NCI-H1436 (cell line): ENCODE measurements at regions not wholly inside any gene's neighbourhood (a gene's known extent, or its start where the extent isn't known, plus 50 kb on each side); places are given as distances from the start of the nearest gene placed in this dataset.

ENCODE experiments used
- DNase-seq: peaks from one replicate; lab custom pipeline; 2025; lab: John Stamatoyannopoulos, UW

DNA sequence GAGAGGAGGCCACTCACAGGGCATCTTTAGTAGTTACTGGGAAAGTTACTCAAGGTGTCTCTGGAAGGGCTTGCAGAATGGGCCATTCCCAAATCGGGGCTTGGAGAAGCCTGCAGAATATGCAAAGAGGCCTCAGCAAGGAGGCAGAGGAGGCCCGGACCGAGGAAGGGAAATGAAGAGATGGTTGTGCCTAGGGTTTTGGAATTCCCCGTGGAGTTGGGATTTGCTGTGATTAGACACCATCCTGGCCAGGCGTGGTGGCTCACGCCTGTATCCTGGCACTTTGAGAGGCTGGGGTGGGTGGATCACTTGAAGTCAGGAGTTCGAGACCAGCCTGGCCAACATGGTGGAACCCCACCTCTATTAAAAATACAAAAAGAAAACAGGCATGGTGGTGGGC, 193.0 kb downstream of the IRF8 start:
- no peak for DNase-seq

DNA sequence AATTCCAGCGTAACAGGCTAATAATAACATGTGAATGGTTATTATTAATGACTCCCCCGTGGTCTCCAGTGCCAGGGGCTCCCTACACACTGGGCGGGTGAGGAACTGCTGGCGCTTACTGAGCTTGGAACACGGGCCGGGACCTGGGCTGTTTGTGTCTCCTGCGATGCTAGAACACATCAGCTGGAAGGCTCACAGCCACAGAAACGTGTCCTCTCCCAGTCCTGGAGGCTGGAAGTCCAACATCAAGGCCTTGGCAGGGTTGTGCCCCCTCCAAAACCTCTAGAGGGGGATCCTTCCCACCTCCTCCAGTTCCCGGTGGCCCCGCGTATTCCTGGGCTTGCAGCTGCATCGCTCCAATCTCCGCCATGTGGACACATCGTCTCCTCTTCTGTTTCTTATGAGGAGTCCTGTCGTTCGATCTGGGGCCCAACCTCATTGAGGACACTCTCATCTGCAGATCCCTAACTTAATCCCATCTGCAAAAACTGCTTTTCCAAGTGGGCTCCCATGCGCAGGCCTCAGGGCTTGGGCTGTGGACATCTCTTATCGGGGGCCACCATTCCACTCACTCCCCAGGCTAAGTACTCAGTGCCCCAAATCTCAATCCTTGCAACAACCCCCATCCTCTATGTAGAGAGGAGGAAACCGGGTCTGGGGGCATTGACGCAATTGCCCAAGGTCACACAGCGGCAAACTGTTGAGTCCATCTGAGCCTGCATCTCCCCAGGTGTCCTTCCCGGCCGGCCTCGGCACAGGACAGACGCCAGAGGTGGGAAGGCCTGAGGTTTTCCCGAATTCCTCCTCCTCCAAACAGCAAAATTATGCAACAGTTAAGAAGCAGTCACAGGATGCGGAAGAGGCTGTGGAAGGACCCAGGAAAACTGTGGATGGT, 193.9 kb downstream of the IRF8 start:
- DNase-seq = no peak

DNA sequence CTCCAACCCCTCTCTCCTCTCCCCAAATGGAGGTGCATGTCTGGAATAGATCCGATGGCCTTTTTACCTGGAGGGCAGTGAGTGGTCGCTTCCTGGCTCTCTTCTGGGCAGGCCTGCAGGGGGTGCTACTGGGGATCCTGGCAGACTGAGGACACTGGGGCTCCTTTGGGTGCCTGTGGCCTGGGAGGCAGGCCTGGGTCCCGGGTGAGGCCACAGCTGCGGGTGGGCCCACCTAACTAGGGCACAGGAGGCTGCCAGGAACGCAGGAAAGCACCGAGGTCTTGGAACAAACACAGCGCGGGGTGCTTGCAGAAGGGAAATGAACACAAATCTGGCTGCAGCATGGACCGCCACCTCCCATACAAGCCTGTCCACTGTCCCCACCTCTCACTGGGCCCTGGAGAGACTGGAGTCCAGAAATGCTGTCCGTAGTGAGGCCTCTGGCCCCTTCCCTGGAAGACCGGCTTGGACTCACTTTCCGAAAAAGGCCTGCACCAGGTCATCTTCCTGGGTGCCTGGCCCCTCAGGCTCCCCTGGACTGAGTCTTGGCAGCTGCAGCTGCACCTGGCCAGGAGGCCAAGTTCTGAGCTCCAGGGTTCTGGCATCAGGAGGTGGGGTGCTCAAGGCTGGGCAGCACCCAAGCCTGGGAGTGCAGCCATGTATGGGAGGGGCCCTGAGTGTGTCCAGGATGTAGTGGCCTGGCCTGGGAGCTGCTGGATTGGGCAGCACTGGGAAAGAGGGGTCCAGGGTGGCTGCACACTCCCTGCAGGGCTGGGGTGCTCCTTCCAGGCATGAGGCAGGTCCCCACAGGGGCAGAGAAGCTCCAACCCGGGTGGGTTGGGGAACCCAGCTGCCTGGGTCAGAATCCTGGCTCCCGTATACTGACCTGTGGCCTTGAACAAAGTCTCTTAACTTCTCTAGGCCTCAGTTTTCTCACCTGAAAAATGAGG, 195.1 kb downstream of the IRF8 start:
- no peak for DNase-seq

DNA sequence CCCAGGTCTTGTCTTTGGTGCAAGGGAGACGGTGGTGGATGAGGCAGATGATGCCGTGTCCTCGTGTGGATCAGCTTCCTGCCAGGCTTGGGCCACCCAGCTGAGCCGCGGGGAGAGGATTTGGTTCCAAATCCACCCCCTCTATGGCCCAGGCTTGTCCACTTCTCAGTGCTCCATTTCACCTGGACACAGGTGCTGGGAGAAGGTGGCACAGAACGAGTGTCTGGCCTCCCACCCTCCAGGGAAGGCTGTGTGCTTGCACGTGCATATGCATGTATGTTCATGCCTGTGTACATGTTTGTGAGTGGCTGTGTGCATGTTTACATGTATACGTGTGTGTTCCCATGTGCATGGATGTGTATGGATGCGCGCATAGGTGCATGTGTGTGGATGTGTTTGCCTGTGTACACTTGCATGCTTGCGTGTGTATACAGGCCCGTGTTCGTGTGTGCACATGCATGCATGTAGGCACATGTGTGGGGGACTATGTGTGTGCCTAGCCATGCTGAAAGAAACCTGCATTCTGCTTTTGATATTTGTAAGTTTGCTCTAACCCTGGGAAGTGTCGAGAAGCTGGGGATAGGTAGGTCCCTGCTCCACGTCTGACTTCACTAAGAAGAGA, 196.3 kb downstream of the IRF8 start:
- no peak for DNase-seq

DNA sequence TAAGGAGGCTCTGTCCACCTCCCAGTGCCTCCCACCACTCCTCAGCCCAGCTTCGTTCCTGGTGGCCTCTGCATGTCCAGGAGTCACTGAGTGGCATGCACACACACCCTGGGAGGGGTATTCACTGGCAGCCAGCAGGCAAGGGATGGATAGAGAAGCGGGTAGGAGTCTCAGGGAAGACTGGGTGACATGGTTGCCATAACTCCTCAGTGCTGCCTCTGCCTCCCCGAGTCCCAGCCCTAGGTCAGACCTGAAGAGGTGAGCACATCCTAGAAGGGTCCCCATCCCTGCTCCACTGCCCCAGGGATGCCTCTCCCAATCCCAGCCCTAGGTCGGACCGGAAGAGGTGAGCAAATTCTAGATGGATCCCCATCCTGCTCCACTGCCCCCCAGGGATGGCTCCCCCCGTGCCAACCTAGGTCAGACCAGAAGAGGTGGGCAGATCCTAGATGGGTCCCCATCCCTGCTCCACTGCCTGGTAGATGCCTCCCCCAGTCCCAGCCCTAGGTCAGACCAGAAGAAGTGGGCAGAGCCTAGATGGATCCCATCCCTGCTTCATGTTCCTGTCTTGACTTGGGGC, 197.0 kb downstream of the IRF8 start:
- DNase-seq = no peak

DNA sequence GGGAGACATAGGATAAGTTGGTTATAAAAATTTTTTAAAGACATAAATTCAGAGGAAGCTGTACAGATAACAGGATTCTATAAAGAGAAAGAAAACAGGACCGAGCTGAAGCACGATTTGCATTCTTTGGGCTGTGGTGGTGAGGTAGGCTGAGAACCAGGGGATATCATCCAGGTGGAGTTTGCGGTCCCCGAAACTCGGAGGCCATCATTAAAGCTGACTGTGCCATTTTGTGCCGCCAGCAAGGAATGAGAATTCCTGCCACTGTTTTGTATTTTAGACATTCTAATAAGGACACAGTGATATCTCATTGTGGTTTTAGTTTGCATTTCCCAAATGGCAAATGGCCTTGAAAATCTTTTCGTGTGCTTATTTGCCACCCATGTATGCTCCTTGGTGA, 197.9 kb downstream of the IRF8 start:
- DNase-seq = no peak

DNA sequence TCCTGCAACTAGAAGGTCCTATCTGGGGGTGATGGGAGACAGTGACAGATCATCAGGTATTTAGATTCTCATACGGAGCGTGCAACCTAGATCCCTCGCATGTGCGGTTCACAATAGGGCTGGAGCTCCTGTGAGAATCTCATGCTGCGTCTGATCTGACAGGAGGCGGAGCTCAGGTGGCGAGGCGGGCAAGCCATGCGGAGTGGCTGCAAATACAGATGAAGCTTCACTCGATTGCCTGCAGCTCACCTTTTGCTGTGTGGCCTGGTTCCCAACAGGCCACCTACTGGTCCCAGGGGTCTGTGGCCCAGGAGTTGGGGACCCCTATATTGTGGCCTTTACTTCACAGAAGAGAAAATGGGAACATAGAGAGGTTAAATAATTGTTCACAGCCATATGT, 200.4 kb downstream of the IRF8 start:
- DNase-seq = no peak

DNA sequence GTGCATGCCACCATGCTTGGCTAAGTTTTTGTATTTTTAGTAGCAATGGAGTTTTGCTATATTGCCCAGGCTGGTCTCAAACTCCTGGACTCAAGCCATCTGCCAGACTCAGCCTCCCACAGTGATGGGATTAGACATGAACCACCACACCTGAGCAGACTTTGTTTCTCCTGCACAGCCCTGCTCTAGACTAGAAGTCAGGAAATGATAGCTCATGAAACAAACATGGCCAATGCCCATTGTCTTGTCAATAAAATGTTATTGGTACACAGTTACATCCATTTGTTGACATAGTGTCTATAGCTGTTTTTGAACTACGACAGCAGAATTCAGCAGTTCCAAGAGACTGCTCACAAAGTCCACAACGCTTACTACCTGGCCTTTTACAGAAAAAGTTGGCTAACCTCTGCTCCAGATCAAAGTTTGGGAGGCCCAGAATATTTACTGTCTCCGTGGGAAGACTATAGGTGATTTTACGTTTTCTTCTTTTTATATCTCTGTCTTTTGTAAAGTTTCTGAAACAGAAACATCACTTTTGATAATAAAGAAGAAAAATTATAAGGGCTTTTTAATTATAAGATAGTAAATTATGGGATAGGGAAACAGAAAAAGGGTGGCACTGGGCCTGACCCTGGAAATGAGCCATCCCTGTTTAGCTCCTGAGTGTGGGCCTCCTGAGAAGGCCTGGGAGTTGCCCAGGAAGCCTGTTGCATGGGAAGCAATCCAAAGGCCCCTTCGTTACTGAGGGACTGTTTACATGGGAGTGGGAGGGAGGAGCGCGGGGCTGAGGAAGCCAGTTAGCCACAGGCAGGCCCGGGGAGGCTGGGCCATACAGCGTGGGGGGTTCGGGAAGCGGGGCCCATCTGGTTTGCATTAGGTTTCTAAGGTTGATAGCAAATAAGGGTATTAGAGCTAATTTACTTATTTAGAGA, 201.5 kb downstream of the IRF8 start:
- DNase-seq = no peak

DNA sequence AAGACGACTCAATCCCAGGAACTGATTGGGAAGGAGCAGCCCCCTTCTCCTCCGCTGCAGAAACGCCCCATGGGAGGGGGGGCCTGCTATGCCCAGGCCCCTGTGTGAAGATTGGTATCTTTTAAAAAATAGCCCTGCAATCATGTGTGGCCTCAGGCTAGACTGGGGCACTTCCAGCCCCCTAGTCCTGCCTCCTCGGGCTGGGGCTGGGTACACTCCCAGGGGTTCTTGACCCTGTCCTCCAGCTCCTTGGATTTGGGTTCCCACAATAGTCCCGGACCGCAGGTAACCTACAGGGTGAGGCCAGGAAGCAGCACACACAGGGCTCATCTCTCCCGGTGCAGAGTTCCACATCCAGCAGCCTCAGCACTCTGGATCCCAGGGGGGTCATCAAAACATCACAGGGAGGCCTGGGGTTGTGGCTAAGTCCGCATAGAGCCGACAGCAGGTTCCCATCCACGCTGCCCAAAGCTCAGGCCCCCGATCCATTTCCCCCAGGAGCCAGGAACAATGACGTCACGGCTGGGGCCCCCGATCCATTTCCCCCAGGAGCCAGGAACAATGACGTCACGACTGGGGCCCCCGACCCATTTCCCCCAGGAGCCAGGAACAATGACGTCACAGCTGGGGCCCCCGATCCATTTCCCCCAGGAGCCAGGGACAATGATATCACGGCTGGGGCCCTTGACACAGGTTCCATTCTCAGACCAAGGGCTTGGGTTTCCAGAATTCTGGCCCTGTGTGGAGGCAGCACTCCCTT, 202.4 kb downstream of the IRF8 start:
- no peak for DNase-seq

DNA sequence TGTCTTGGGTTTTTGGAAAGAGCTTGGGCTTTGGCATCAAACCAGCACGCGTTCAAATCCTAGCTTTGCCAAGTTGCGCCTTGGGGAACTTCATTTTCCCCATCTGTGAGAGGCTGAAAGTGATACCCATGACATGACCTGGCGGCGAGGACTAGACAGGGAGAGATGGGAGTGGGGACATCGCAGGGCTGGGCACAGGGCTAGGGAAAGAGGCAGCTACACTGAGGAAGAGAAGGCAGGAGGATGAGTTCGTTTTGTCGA, 202.9 kb downstream of the IRF8 start:
- no peak for DNase-seq

DNA sequence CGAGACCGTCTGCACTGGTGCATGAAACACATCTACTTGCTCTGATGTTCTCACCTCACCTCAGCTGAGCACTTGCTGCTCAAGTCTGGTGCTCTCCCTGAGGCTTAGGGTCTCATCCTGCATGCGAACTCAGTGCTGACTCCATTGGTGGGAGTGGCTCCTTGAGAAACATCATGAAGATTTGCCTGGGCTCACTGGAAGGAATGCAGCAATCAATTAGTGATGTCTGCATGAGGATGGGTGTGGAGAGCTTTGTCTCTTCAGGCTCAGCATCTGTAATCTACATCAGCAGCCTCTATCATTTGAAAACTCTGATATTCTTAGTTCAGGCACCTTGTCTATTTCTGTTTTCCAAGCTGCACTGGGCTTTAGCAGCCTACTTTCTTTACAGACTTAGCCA, 204.4 kb downstream of the IRF8 start:
- no peak for DNase-seq

DNA sequence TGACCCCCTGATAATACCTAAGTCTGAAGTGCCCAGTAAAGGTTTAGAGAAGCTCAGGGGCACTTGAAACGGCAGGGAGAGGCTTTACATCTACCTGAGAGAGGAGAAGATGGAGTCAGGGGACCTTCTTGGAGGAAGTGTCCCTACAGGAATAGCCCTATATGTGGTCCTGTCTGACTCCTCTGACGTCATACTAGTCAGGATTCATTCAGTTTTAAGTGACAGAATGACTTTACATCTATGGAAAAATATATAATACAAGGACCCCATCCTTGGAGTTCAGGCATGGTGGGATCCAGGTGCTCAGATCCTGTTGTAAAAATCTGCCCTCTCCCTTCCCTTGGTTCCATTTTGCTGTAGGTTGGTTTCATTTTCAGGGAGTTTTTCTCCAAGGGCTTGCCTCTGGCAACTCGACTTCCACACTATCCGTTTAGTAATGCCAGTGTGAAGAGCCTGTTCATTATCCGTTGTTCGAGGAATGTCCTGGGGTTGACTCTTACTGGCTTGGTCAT, 205.6 kb downstream of the IRF8 start:
- DNase-seq = no peak

DNA sequence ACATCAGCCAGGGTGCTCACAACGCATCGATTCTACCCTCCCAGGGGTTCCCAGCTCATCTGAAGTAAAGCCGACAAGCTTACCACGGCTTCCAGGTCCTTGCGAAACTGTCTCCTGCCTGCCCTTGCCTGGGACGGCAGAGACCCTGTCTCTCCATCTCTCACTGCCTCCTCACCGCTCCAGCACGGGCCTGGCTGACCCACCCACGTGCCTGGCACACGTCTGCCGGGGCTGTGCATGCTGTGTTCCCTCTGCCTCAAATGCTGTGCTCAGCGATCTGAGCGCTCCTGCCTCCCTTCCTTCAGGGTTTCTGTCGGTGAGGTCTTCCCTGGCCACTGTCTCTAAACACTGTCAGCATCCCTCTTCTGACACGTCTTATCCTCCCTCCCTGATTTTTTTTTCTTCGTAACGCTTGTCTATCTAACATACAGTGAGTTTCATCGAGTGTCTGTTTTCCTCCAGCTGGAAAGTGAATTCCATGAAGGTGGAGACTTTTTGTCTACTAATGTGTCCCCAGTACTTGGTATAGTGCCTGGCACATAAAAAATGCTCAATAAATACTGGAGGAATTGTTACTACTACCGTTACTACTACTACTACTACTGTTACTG, 208.4 kb downstream of the IRF8 start:
- no peak for DNase-seq

DNA sequence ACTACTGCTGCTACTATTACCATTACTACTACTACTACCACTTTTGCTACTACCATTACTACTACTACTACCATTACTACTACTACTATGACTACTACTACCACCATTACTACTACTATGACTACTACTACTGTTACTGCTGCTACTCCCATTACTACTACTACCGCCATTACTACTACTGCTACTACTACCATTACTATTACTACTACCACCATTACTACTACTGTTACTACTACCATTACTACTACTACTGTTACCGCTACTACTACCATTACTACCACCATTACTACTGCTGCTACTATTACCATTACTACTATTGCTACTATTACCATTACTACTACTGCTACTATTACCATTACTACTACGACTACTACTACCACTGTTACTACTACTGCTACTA, 209.1 kb downstream of the IRF8 start:
- no peak for DNase-seq

DNA sequence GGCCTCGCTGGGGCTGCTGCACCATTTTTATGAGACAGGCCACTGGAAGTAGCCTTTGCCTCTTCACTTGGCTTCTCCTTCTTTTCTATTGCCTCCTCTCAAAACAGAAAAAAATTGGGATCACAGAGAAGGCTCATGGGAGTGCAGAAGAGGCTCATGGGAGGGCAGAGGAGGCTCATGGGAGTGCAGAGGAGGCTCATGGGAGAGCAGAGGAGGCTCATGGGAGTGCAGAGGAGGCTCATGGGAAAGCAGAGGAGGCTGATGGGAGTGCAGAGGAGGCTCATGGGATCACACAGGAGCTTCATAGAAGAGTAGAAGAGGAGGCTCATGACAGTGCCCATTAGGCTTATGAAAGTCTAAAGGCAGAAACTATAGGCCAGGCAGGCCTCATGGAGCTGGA, 211.2 kb downstream of the IRF8 start:
- DNase-seq = no peak

DNA sequence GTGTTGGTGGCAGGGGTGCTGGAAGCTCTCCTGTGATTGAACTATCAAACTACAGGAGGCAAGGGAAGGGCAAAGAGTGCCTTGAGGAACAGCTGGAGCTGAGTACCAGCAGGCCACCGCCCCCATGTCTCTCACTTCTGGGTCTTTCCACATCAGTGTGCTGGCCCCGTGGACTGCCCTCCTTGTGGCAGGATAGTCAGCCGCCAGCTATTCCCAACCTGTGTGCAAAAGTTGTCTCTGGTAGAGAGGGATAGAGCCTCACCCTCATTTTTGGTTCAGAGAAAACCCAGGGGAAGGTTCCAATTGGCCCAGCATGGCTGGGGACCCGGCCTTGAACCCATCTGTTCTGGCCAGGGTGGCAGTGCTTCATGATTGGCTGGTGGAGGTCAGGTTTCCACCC, 211.8 kb downstream of the IRF8 start:
- DNase-seq = no peak

DNA sequence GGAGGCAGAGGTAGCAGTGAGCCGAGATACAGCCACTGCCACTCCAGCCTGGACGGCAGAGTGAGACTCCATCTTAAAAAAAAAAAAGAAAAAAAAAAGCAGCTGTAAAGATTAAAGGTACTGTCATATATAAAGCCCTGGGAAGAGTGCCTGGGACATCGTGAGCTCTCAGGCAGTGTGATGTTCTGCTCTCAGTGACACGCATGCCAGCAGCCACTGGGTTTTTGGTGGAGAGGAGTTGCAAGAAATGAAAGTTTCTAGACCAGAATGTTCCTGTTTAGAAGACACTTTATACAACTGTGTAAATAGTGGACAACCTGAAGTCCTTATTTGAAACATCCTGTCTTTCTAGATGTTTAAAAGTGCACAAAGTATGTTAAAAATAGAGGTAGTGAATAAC, 213.2 kb downstream of the IRF8 start:
- DNase-seq = no peak

DNA sequence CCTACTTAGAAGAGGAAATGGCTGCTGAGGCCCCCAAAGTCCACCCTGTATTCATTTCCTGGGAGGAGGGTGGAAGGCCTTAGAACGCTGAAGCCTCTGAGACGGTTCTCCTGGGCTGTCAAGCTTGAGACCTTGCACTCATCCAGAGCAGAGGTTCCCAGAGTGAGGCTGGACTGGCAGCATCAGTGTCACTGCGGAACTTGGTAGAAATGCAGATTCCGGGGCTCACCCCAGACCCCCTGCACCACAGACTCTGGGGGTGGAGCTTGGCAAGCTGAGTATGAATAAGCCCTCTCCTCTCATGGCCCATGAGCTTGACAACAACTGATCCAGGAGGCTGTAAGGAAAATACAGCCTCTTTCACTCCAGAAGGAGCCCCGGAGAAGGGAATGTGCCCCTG, 218.3 kb downstream of the IRF8 start:
- no peak for DNase-seq

DNA sequence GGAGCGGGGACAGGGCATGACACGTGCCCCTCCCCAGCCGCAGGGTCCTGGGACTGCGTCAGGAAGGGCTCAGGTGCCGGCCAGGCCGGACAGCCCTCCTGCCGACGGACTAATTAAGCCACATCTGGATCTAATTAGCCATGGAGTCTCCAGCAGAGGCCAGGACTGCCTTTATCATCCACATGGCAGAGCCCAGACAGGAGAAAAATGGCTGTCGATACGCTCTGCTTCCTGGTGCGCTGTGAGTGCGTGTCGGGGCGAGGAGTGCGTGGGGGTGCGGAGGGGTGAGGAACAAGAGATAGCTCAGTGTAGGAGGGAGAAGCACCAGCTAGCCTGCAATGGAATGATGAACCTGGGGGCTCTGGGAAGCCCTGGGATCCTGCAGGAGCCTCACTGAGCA, 218.8 kb downstream of the IRF8 start:
- DNase-seq = no peak
